OCI-LY1 (cell line): ENCODE measurements at regions not wholly inside any gene's neighbourhood (a gene's known extent, or its start where the extent isn't known, plus 50 kb on each side); places are given as distances from the start of the nearest gene placed in this dataset.
A peak's percentile ranks its signal among the peaks of the same experiment; 100 is the strongest.

Experiments used
- H2AFZ ChIP-seq: fragments of 200-600 bp; sonication (generic), shearing (Covaris generic); 2 replicates; pipeline ENCODE4 v1.6.0; 2014; ENCODE audit warnings: antibody characterized with exemption, mild to moderate bottlenecking, low read length
- H3F3A ChIP-seq: fragments of 200-600 bp; sonication (generic), shearing (Covaris generic); 2 replicates; pipeline ENCODE4 v1.6.0; 2014; ENCODE audit warnings: mild to moderate bottlenecking, antibody characterized with exemption, low read length, moderate library complexity; ENCODE audit not compliant: insufficient read depth
- H3K27ac ChIP-seq: fragments of 200-600 bp; sonication (generic); 2 replicates; pipeline ENCODE4 v1.5.1; 2014; ENCODE audit warnings: low read length, mixed run types, mild to moderate bottlenecking, low read depth; ENCODE audit not compliant: poor library complexity, severe bottlenecking
- H3K27me3 ChIP-seq: fragments of 200-600 bp; sonication (generic); 2 replicates; pipeline ENCODE4 v1.6.0; 2014; ENCODE audit warnings: antibody characterized with exemption, mild to moderate bottlenecking, low read length, moderate library complexity; ENCODE audit not compliant: insufficient read depth
- H3K36me3 ChIP-seq: fragments of 200-600 bp; sonication (generic); 2 replicates; pipeline ENCODE4 v1.6.1; 2014; ENCODE audit warnings: mild to moderate bottlenecking, antibody characterized with exemption, low read length, moderate library complexity, mixed read lengths; ENCODE audit not compliant: insufficient read depth
- H3K4me1 ChIP-seq: fragments of 200-600 bp; sonication (generic); 2 replicates; pipeline ENCODE4 v1.5.1; 2014; ENCODE audit warnings: mild to moderate bottlenecking, low read length, moderate library complexity; ENCODE audit not compliant: insufficient read depth, severe bottlenecking
- H3K4me2 ChIP-seq: fragments of 200-600 bp; sonication (generic), shearing (Covaris generic); 2 replicates; pipeline ENCODE4 v1.6.1; 2014; ENCODE audit warnings: low read length
- H3K4me3 ChIP-seq: fragments of 200-600 bp; sonication (generic); 2 replicates; pipeline ENCODE4 v1.5.1; 2014; ENCODE audit warnings: low read length, low read depth, mild to moderate bottlenecking, mixed read lengths; ENCODE audit not compliant: poor library complexity, severe bottlenecking
- H3K79me2 ChIP-seq: fragments of 200-600 bp; shearing (Covaris generic); 2 replicates; pipeline ENCODE4 v1.6.1; 2016; ENCODE audit warnings: mixed run types, low read length, mixed read lengths; ENCODE audit not compliant: insufficient read depth
- H3K9ac ChIP-seq: fragments of 200-600 bp; sonication (generic), shearing (Covaris generic); 2 replicates; pipeline ENCODE4 v1.6.1; 2014; ENCODE audit warnings: mild to moderate bottlenecking, low read length, mixed read lengths
- H3K9me2 ChIP-seq: fragments of 200-600 bp; sonication (generic), shearing (Covaris generic); 2 replicates; pipeline ENCODE4 v1.6.1; 2014; ENCODE audit warnings: low read depth, mild to moderate bottlenecking, low read length, mixed read lengths
- H3K9me3 ChIP-seq: fragments of 200-600 bp; shearing (Covaris generic); 2 replicates; pipeline ENCODE4 v1.6.1; 2014; ENCODE audit warnings: low read length, mixed read lengths
- H4K20me1 ChIP-seq: fragments of 200-600 bp; sonication (generic), shearing (Covaris generic); 2 replicates; pipeline ENCODE4 v1.6.0; 2016; ENCODE audit warnings: mild to moderate bottlenecking, low read length; ENCODE audit not compliant: insufficient read depth
- CTCF ChIP-seq: fragments of 200-600 bp; sonication (generic), shearing (Covaris generic); IDR thresholded peaks from 2 replicates; pipeline ENCODE4 v1.5.1; 2017; ENCODE audit warnings: mild to moderate bottlenecking, antibody characterized with exemption, low read length, moderate library complexity, mixed read lengths
- EZH2 ChIP-seq: fragments of 200-600 bp; sonication (generic), shearing (Covaris generic); IDR thresholded peaks from 2 replicates; pipeline ENCODE4 v1.8.0; 2017; ENCODE audit warnings: borderline replicate concordance, mixed run types, mild to moderate bottlenecking, antibody characterized with exemption, low read length, moderate library complexity, mixed read lengths

GRCh38 chr2:441258-442022, 153.5 kb upstream of the ALKAL2 start:
- Histone ChIP-seq H3K9ac (peak overlapping the region; percentile 60), H3K36me3 (no peaks in the 10 kb centered on the region), H2AFZ (no peak overlapping the region)

GRCh38 chr2:440403-440740, 152.5 kb upstream of the ALKAL2 start:
- Histone ChIP-seq H3K27ac (peak overlapping the region; percentile 96), H3K36me3 (no peaks in the 10 kb centered on the region), H3K79me2 (no peaks in the 10 kb centered on the region), H3K9me3 (no peaks in the 10 kb centered on the region), H3K4me1 (peaks cover 81% of the 10 kb centered on the region), H3K9me2 (no peaks in the 10 kb centered on the region), H3K4me2 (peak overlapping the region; percentile 60), H2AFZ (no peak overlapping the region), H3F3A (0 out of 2 replicates have a peak, but pooled peaks cover 3% of the 10 kb centered on the region), H3K27me3 (no peaks in the 10 kb centered on the region), H4K20me1 (no peaks in the 10 kb centered on the region), H3K9ac (peak overlapping the region; percentile 60; the same call in 1 of the 2 replicates), H3K4me3 (peak overlapping the region; percentile 27)
- TF ChIP-seq CTCF (no peak), EZH2 (no peak)

More at GRCh38 chr2:441258-442022, 153.5 kb upstream of the ALKAL2 start:
- Histone ChIP-seq H3K27me3 (no peaks in the 10 kb centered on the region), H3K4me3 (peak overlapping the region; percentile 27), H4K20me1 (no peaks in the 10 kb centered on the region), H3K79me2 (no peaks in the 10 kb centered on the region), H3K9me2 (no peaks in the 10 kb centered on the region), H3K27ac (peak overlapping the region; percentile 96), H3F3A (0 out of 2 replicates have a peak, but pooled peaks cover 3% of the 10 kb centered on the region), H3K4me2 (peak overlapping the region; percentile 60), H3K4me1 (peaks cover 92% of the 10 kb centered on the region), H3K9me3 (no peaks in the 10 kb centered on the region)
- TF ChIP-seq CTCF (no peak), EZH2 (no peak)

- no peaks in the 10 kb centered on the region for H3K9me3 ChIP-seq
- no peak overlapping the region for H3K4me3 ChIP-seq
- no peaks in the 10 kb centered on the region for H3K36me3 ChIP-seq
- no peak overlapping the region for H2AFZ ChIP-seq
- no peaks in the 10 kb centered on the region for H3K79me2 ChIP-seq
- peak overlapping the region; percentile 60; the same call in 1 of the 2 replicates for H3K4me2 ChIP-seq
- TF ChIP-seq EZH2: no peak
- no peak for TF ChIP-seq CTCF
- no peaks in the 10 kb centered on the region for H3K9me2 ChIP-seq
- H3K9ac ChIP-seq: peak overlapping the region; percentile 45; the same call in 1 of the 2 replicates
- H3K27ac ChIP-seq: peak overlapping the region; percentile 96
- 0 out of 2 replicates have a peak, but pooled peaks cover 3% of the 10 kb centered on the region for H3F3A ChIP-seq
- peaks cover 75% of the 10 kb centered on the region for H3K4me1 ChIP-seq
- no peaks in the 10 kb centered on the region for H3K27me3 ChIP-seq
- H4K20me1 ChIP-seq: no peaks in the 10 kb centered on the region
These were observed 151.9 kb upstream of the ALKAL2 start for GRCh38 chr2:439556-440402.
